HG02840 (cell line): ENCODE measurements at regions not wholly inside any gene's neighbourhood (a gene's known extent, or its start where the extent isn't known, plus 50 kb on each side); places are given as distances from the start of the nearest gene placed in this dataset.

Experiments
- ATAC-seq: cut with Tn5 transposase; IDR thresholded peaks from one replicate; pipeline ENCODE4 v1.9.1; 2021; ENCODE audit warnings: mild to moderate bottlenecking, moderate library complexity, moderate number of reproducible peaks; ENCODE audit not compliant: unreplicated experiment, low FRiP score

DNA sequence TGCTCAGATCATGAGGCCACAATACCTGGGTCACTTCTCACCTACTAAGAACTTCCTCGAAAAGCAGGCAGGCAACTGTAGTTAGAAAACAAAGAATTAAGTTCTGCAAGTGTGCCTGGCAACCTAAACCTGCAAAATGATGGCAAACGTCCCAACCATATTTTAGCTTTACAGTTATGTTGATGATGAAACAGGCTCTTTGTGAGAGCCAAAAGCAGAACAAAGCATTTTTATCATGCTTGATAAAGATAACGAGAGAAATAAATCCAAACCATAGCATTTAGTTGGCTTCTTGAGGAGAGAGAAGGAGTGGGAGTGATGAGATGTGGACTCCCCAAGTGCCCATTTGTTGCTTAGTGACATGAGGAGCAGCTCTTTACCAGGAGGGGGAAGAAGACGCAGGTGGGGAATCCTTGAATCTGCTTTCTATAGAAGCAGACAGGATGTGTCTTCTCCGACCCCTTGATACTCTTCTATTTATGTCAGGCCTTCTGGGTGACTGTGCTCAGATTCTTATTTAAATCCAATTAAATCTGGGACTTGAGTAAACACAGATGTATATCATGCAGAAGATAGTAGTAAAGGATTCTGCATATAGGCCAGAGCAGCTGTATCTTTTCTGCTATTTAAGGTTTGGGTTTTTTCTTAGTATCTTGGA lies 221.2 kb downstream of the TMEM167A start:
- no peak for ATAC-seq

DNA sequence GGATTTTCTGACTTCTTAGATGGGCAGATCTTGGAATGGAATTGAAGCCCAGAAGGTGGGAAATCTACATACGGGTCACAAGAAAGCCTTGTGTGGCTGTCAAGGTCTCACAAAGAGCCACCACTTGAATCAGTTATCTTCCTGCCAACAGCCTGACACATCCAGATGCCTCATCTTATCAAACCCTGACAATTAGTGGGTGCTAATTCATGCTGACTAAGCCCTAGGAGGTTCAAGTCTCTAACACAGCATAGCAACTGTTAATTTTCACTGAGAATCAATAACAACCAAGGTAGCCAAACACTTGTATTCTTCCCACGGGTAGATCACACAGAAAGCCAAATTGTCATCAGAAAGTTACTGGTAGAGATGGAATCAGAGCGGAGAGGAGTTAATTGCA lies 222.2 kb downstream of the TMEM167A start:
- no peak for ATAC-seq

DNA sequence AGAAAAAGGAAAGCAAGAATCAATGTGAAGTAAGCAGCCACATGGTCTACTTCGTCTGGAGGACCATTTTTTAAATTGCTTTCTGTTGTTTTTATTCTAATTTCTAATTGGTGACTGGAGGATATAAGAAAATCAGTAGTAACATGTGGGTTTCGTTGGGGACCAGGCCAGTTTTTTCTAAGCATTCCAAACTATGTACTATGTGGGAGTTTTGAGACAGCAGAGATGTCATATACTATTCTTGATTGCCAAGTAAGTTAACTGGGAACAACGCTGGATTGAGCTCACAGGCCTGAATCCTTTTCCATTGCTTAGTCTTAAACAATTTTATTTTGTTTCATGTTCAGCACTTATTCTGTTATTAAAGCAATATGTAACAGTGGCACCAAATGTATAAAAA lies 225.7 kb downstream of the TMEM167A start:
- ATAC-seq: no peak

DNA sequence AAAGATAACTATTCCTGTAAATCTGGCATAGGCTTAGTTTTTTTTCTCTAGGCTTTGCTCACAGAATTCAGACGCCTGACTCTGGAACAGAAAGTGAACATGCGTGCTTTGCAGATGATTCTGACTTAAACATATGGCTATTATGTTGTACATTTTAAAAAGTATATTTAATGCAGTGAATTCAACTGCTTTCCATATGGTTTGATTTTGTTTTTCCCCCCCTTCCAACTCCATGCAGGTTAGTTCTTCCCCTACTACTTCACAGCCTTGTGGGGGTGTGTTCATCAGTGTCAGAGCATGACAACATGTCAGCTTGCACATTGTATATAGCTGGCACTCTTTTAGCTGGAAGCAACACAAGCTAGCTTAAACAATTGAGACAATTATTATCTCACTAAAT lies 226.8 kb downstream of the TMEM167A start:
- no peak for ATAC-seq

DNA sequence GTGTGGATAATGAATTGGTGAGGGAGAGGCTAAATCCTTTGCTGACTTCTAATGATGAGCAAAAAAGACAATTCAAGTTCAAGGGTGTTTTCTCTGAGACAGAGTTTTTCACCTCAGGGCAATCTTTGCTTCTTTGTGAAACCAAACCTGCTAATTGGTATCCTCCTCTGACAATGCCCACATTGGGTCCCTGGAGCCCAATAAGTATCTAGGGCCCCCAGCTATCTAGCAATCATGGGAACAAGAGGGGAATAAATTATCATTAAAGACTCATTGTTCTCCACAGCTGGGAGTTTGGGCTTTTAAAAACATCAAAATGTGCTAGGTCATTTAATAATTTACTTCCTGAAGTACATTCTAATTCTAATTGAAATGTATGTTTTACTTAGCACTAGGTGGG lies 227.3 kb downstream of the TMEM167A start:
- ATAC-seq: no peak

DNA sequence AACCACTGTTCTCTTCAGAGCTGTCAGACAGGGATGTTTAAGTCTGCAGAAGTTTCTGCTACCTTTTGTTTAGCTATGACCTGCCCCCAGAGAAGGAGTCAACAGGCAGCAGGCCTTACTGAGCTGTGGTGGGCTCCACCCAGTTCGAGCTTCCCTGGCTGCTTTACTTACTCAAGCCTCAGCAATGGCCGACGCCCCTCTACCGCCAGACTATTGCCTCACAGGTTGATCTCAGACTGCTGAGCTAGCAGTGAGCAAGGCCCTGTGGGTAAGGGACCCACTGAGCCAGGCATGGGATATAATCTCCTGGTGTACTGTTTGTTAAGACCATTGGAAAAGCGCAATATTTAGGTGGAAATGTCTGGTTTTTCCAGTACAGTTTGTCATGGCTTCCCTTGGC lies 229.6 kb downstream of the TMEM167A start:
- ATAC-seq: no peak

DNA sequence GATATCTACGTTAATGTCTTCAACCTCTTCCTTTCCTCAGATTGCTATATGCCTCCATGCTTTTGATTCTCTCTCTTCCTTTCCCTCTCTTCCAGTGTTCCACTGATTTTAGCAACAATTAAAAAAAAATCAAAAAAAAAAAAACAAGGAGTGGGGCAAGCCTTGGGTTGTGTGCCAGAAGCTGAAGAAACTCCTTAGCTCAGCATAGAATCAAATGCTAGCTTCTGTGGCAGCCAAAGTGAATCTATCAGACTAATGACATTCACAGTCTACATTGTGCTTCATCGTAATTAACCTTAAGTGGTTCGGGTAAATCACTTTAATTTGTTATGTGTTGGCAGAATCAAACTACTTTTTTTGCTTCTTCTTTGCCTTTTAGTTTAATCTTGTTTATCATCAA lies 237.3 kb downstream of the TMEM167A start:
- no peak for ATAC-seq

DNA sequence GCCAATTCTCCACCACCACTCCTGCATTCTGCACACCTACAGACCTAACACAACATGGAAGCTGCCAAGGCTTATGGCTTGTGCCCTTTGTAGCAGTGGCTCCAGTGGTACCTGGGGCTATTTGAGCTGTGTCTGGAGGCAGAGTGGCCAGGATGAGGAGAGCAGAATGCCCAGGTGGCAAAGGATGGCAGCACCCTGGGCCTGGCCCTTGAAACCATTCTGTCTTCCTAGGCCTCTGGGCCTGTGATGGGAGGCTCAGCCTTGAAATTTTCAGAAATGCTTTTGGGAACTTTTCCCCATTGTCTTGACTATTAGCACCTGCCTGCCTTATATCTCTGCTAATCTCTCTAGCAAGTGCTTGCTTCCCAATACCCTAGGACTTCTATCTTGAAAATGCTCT lies 241.7 kb downstream of the TMEM167A start:
- no peak for ATAC-seq

DNA sequence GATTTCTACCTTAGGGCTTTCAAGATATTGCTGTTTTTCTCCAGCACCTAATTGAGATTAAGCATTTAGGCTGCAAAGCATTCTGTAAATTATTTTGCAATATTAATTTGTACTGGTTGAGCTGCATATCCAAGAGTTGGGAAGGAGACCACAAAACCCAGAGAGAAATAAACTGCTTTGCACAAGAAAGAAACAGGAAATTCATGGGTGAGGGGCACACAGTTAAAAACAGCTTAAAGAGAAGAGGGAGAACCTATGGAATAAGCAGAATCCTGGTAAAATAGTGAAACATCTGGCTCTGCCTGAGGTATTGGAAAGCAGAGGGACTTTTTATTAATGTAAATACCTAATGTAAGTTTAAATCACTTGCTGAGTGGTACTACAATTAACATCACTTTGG lies 243.0 kb downstream of the TMEM167A start:
- ATAC-seq: no peak

DNA sequence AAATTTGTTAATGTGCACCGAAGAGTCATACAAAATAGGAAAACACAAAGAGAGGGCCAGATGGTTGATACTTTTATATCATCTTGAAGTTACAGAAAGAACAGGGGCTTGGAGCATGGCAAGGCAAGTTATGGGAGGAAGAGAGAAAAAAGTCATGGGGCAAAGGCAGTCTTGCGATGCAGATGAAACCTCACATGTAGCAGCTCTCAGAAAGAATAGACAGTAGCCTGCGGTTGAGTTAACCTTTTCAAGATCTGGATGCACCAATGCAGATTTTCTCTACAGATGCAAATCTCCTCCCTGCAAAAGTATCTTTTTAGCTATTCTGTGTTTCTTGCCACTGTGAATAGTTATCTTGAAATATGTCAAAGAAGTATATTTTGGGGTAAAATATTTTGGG lies 243.9 kb downstream of the TMEM167A start:
- ATAC-seq: no peak

DNA sequence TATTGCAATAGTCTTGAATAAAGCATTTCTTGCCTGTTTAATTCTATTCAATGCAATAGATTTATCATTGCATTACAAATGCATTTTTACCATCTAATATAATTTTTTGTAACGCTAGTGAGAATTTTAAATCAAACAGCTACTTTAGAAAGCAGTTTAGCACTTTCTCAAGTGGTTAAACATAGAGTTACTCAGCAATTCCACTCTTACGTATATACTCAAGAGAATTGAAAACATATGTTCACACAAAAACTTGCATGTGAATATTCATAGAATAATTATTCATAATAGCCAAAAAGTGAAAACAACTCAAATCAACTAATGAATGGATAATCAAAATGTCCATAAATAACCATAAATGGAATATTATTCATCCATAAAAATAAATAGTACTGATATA lies 244.7 kb downstream of the TMEM167A start:
- no peak for ATAC-seq

DNA sequence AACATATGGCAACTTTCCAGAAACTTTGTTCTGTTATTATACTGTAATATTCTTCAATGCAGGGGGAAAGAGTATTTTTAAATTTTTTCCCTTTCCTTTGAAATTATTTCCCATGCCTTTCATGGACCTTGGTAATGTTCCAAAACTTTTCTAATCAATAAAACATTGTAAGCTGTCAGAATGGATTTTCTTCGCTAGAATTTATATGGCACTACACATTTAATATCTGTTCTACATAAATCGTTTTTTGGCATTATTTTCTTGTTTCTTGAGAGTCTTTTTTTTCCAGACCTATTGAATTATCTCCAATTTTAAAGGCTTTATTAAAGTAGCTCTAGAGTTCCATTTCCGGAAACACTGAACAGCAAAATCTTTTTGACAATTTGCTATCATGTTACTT lies 249.0 kb downstream of the TMEM167A start:
- ATAC-seq: no peak

DNA sequence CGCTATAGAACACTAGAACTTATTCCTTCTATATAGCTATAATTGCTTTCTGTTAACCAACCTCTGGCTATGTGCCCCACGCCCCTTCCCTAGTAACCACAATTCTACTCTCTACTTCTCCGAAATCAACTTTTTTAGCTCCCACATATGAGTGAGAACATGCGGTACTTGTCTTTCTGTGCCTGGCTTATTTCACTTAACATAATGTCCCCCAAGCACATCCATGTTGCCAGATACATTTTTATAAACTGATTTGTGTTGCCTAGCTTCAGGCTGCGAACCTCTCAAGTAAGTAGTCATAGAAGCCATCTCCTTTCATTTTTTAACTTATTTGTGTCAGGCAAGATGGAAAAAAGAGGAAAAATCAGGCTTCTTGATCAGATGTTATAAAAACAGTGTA lies 249.5 kb downstream of the TMEM167A start:
- no peak for ATAC-seq

DNA sequence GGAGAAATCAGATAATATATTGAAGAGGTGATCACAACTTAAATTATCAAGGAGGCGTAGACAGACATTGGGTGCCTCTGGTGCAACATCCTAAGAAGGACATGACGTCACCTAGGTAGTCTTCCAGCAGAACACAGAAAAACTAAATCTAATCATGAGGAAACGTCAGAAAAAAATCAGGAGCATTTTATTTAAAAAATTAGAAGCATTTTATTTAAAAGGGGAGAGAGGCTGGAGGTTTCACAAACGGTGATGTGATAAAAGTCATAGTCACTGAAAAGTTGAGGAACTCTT lies 254.6 kb downstream of the TMEM167A start:
- ATAC-seq: no peak

DNA sequence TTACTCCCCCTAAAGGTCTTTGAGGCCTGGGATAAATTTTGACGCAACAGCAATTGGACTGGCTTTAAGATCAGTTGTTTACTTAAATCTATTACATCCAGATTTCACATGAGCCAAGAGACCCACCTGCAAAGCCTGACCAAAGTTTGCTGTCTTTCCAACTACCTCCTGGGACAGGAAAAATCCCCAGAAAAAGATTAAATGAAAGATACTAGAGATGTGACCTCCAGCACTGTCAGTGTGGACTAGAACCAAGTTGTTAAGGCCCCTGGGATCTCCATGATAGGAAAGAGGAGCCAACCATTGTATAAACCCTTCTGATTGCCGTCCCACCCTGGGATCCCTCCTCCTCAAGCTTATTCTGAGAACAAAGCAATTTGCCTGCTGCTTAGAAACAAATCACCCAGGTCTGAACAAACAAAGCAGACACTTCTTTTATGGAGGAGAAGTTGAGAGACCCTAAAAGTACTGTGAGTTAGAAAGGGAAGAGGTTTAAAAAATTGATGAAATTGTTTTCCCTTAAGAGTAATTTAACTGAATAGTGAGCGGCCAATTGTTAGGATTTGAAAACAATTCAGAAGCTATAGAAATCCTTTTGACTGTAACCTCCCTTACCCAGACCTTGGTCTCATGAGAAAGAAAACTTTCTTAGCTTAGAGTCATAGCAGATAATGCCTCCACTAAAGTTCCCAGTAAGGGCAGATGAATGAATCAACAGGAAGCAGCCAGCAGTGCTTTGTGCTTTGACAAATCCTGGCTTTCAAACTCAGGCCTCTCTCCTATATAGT lies 255.2 kb downstream of the TMEM167A start:
- no peak for ATAC-seq

DNA sequence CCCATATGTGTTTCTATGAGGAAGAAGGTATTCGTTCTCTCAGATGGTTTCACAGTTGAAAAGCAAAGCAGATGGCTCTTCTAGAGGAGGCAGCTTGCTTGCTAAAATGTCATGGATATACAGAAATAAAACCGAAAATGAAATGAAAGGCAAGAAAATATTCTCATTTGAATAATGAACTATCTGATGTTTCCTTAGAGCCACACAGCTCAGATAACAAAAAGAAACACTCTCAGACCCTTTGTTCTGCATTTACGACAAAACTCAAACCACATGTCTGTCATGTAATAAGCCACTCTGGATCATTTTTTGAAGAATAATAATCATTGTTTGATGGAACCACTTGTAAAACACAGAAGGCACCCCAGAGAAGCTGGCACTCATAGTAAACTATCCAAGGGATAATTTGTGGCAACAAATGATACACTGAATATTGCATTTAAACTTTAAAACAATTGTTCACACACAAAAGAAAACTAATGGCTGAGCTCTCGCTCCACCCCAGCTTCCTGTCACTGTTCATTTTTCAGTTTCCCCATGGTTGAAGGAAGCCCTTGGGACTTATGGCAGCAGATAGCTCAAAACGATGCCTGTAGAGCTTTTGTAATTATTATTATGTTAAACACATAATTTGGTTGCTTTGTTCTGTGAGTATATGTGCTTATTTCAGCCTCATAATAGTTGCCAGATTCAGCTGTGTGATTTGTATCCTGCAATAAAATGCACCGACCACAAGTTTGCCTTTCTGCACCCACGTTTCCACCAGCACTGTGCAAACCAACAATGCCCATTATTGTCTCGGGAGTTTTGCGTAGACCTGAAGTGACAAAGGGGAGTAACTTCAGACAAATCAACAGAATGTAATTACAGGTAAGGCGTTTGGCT lies 256.0 kb downstream of the TMEM167A start:
- ATAC-seq: peak; percentile 61

DNA sequence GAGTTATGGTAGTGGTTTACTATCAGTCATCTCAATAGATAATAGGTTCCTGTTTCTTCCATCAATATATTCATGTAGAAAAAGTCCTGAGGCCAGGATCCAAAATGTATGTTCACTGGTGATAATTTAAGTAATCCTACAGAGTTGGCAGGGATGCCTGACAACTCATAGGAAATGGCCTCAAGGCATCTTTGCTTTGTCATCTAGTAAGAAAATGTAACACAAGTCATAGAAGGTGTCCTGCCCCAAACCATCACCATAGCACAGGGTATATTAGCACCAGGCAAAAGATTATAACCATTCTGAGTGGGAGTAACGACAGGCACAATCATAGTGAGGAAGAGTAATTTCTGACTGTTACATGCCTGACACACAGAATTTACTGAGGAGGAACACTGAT lies 257.0 kb downstream of the TMEM167A start:
- peak; percentile 5 for ATAC-seq

DNA sequence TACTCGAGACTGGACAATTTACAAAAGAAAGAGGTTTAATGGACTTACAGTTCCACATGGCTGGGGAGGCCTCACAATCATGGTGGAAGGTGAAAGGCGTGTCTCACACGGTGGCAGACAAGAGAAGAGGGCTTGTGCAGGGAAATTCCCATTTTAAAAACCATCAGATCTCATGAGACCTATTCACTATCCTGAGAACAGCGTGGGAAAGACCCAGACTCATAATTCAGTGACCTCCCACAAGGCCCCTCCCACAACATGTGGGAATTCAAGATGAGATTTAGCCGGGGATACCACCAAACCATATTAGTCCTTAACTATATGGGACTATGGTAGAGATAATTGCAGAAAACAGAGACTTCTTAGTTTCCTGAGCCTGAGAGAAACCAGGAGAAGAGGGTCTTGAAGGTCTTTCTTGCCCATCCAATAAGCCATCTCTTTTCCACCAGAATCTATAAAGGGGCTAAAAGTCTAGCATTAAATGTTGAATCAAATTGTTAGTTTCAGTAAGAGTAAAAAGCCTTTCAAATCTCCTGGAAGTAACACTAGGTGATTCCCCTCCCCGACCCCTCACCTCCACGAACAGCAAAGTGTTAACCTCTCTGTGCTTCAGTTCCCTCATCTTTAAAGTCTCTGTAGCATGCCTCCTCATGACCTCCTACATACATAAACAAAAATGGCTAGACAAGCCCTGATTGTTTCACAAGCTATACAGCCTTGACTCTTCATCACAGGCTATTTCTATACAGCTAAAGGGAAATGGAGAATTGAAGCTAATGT lies 259.1 kb downstream of the TMEM167A start:
- no peak for ATAC-seq

DNA sequence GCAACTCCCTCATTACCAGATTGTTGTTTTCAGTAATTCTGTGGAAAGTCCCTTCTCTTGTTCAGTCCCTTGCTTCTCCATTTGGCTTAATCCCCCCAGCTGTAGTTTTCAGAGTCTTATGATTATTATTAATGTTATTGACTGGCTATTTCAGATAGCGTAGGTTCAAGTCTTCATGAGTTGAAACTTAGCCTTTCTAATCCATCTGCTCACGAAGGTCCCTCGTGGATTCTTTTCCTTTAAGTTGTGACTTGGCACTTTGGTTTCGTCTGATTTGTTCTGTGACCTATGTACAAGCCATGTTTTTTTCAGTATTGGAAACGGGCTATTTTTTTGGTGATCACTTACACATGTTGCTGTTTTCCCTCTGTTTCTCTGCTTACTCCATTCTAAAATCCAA lies 260.3 kb downstream of the TMEM167A start:
- no peak for ATAC-seq

DNA sequence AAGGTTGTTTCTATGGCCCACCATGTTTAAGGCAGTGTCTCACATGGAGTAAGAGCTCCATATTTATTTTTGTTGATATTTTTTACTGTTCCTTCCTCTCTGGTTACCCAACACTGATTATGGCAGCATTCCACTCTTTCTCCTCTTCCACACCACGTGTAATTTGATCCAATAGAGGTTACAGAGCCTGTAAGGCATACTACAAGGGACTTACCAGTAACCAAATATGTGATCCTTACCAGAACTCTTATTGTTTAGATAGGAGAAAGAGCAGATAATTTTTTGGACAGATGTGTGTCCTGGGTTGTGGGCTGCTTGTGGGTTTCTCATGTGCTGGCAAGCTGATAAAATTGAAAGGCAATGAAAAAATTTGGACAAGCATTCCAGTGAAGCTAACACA lies 261.3 kb downstream of the TMEM167A start:
- no peak for ATAC-seq

DNA sequence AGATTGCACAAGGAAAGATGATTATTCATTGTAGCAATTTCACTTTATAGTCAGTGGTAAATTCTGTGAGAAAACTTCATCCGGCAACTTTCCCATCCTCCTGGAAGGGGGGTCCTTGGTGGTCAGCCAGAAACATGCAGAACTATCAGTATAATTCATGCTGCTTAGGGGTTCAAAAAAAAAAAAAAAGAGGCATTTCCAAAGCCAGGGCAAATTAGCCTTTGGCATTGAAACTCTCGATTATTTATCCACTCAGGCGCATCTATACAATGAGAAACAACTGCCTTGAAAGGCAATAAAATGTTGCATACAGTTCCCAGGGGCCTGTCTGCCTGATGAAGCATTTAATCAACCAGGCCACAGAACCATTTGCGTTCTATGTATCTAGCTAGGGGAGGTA lies 263.3 kb downstream of the TMEM167A start:
- ATAC-seq: no peak
